MG63 (cell line): ENCODE measurements at regions not wholly inside any gene's neighbourhood (a gene's known extent, or its start where the extent isn't known, plus 50 kb on each side); places are given as distances from the start of the nearest gene placed in this dataset.

Experiments
- DNase-seq: peaks from one replicate; pipeline ENCODE4 v3.0.0-alpha.2; 2020
- H3K27me3 ChIP-seq: fragments of 250-450 bp; sonication (Bioruptor Pico); 2 replicates; pipeline ENCODE4 v1.5.1; 2020; ENCODE audit warnings: mild to moderate bottlenecking, moderate library complexity
- H3K36me3 ChIP-seq: fragments of 250-450 bp; sonication (Bioruptor Pico); 2 replicates; pipeline ENCODE4 v1.5.1; 2020; ENCODE audit warnings: mild to moderate bottlenecking, moderate library complexity
- H3K4me3 ChIP-seq: fragments of 250-450 bp; sonication (Bioruptor Pico); 2 replicates; pipeline ENCODE4 v1.5.1; 2020; ENCODE audit warnings: mild to moderate bottlenecking, moderate library complexity
- H3K9me3 ChIP-seq: fragments of 250-450 bp; sonication (Bioruptor Pico); 2 replicates; pipeline ENCODE4 v1.5.1; 2020; ENCODE audit warnings: mild to moderate bottlenecking, moderate library complexity

- 0 out of 2 replicates have a peak, but pooled peaks cover 2% of the 10 kb centered on the region for H3K9me3 ChIP-seq
- no peaks in the 10 kb centered on the region for H3K36me3 ChIP-seq
- DNase-seq: no peak
- no peak overlapping the region for H3K4me3 ChIP-seq
- no peaks in the 10 kb centered on the region for H3K27me3 ChIP-seq
Observed at GRCh38 chr5:126723643-126724042, 53.3 kb upstream of the LMNB1 start.
